ENCODE measurements at regions not wholly inside any gene's neighbourhood (a gene's known extent, or its start where the extent isn't known, plus 50 kb on each side); places are given as distances from the start of the nearest gene placed in this dataset.

DNA sequence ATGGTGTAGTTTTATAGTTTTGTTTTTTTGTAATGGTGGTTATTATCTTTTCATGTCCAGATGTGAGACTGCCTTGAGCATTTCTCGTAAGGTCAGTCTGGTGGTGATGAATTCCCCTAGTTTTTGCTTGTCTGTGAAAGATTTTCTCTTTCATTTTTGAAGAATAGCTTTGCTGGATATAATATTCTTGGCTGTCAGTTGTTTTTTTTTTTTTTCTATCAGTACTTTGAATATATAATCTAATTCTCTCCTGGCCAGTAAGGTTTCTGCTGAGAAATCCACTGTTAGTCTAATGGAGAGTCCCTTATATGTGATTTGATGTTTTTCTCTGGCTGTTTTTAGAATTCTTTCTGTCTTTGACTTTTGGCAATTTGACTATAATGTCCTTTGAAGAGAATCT, 106.9 kb downstream of the CARTPT start:
- no peak for DNase-seq

DNA sequence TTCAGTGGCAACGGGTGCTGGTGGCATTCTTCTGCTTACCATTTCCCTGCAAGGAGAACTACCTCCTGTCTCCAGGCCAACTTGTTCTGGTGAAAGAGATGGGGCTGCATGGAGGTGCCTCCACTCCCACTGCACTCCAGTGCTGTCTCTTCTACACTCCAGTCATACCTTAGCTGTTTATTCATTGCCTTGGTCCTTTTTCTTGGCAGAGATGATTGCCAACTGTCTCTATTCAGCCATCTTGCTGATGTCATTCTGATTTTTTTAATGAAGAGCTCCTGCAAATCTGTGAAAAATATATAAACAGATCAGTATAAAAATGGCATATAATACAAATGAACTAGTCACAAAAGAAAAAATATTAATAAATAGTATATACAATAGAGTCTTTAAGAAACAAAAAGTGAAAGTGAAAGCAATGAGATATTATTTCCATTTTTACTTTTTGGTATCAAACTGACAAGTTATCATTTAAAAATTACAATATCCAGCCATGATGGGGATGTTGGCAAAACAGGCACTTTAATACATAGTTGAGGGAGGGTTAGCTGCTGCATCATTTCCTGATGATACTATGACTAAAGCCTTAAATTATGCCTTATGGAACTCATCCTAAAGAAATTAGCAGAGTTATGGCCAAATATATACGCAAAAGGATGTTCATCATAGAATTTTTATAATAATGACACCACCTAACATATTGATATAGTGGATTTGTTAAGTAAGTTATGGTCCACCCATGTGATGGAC, 109.4 kb downstream of the CARTPT start:
- no peak for DNase-seq

DNA sequence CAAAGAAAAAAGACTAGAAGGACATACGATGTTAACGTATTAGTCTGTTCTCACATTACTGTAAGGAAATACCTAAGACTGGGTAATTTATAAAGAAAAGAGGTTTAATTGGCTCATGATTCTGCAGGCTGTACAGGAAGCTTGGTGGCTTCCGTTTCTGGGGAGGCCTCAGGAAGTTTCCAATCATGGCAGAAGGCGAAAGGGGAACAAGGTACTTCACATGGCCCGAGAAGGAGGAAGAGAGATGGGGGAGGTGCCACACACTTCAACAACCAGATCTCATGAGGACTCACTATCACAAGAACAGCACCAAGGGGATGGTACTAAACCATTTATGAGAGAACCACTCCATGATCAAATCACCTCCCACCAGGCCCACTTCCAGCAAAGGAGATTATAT, 110.1 kb downstream of the CARTPT start:
- no peak for DNase-seq

DNA sequence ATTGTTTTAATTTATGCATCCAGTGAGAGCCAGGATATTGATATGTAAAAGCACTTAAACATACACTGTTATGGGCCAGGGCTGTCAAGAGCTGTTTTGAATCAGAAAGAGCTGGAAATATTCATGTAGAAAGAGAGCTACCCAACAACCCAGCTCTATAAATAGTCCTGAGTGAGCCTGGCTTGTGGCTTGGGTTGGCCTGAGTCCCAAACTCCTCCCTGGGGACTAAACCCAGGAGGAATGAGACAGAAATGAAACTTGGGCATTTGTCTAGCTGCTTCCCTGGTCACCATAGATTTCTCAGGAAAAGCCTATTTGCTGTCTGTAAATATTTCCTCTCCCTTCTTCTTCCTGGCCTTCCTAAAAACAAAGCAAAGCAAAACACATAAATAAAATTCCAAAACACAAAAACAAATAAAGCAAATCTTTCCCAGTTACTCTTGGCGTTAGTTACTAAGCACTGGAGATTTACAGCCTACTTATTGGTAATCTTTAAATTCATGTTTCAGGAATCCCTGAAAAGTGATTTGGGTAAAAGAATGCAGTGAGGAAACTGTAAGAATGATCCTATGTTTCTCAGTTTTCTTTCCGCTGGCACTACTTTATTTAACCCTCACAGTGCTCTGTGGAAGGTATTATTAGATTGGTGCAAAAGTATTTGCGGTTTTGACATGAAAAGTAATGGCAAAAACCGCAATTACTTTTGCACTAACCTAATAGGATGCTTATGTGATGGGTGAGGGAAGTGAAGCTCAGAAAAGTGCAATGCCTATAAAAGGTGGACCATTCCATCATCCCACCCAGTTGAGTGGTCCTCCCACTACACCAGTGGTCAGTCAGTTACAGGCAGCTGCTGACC, 111.8 kb downstream of the CARTPT start:
- DNase-seq: no peak

DNA sequence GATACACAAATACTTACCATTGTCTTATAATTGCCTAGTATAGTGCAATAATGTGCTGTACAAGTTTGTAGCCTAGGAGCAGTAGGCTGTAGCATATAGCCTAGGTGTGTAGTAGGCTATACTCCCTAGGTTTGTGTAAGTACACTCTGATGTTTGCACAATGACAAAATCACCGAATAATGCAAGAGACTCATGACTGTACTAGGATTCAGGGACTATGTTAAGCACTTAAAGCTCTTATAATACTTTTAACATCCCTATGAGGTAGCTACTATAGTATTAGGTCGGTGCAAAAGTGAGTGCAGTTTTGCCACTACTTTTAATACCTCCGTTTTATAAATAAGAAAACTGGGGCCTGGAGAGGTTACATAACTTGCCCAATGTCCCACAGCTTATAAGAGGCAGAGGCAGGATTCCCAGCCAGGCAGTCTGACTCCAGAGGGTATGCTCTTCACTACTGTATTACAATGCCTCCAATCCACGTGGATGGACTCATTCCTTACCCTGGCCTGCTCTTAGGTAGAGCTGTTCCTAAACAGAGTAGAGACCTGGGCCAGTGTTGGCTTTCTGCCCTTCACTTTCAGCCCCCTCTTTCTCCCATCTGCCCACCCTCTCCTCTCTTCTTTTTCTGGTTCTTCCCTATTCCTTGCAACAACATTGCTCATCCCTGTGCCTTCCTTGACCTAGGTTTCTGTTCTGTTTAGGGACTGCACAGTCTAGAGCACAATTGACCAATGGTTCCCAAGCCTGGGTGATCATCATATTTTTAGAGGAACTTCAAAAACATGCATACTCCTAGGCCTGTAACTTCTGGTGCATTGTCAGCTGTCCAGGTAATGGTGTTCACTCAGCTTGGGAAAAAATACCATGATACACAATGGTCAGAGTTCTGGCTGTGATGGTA, 114.0 kb downstream of the CARTPT start:
- DNase-seq: no peak

DNA sequence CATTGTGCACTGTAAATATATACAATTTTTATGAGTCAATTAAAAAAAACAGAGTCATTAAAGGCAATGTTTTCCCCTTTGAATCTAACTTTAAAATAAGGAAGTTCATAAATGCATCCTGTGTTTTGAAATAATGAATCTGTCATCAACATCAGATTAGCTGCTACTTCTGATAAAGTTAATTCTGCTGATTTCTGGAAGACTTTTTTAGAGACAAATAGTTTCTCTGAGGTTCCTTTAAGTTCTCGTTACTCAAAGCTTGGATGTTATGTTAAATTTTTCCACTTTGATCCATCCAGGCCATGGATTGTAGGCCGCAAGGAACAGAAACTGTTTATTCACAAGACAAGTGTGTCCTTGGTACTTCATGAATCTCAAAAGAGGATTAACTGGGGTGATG, 115.5 kb downstream of the CARTPT start:
- no peak for DNase-seq

DNA sequence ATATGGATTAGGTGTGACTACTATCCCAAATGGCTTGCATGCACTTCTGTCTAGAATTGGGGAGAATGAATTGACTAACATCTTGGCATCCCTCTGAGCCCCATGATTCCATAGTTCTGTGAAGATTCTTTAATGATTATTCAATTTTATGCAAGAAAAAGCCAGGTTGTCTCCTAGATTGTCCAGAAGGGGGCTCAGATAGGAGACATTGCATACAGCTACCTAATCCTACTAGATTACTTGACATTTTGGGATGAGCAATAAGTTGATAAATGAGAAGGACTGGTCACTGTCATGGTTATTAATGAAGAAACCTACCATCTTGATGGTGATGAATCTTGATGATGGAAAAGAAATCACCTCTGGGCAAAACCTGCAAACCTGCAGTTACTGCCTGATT, 117.0 kb downstream of the CARTPT start:
- DNase-seq: no peak

DNA sequence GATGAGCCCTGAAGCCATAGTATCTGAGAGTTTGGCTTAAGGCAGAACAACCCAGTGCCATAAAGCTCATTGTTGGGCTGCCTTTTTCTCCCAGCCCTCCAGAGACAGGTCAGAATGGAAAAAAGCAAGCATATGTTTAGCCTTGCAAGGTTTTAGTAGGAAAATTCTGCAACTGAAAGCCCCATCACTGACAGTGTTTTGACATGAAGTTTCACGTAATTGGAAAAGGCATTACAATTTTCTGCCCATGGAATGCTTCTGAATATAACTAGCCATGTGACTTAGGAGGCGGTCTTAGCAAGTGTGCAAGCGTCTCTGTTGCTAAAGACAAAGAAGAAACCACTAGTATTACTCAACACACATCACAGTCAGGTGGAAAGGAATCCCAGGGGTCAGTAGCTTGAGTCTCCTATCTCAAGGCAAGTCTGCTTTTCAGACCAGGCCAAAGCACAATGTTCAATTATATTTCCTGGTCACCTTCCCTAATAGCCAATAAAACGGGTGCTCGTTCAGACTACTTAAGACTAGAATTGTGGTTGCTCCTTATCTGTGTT, 117.6 kb downstream of the CARTPT start:
- no peak for DNase-seq

DNA sequence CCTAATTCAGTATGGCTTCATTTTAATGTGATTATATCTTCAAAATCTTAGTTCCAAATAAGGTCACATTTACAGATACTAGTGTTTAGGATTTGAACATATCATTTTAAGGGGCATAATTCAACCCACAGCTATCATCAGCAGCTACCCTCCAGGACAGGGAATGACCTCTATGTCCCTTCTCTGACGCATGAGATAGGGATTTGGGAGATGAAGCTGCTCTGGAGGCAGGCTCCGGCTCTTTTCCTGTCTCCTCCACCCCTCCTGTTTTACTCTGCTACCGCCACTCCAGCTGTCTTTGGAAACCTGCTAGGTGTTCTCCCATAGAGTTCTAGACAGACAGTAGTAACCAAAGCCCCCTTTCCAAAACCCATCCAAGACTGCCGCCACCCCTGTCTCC, 119.2 kb downstream of the CARTPT start:
- DNase-seq: no peak

DNA sequence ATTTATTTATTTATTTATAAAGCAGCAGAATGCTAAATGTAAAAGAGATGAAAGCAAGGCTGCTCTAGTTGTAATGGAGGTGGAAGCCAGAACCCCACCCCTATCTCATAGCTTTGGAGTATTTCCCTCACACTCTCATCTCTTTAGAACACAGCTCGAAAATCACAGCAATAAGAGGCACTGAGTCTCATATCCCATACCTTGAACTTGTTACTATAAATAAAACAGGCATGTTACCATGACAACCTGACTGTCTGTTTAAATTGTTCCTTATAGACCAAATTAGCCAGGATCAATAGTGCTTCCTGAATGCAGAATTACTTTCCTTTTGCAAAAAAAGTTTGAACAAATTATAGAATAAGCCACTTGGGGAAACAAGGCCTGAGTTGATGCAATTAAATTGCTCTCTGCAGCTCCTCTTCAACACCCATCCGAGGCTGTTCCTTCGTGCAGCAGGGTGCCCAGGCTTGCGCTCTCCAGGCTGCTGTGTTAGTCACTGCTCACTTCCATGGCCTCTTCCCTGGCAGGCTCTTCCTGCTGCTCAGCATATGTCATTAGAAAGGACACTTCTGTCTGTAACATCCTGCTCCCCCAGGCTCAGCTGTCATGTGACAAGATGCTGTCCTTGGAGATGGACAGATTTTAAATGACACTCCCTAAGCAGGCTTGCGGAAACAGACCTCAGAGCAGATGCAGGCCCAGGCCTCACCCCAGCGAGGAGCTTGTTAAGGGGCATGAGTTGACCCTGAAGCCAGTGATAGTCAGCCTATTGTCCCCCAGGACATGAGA, 120.2 kb downstream of the CARTPT start:
- no peak for DNase-seq

DNA sequence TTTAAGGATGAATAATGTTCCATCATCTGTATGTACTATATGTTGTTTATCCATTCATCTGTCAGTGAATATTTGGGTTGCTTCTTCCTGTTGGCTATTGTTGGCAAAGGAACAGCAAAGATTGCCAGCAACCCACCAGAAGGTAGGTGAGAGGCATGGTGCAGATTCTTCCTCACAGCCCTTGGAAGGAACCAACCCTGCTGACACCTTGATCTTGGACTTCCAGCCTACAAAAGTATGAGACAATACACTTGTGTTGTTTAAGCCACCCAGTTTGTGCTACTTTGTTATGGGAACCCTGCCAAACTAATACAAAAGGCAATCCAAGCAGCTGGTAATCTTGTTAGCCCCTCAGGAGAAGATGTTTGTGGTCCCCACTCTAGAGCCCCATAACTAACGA, 122.0 kb downstream of the CARTPT start:
- DNase-seq: no peak

DNA sequence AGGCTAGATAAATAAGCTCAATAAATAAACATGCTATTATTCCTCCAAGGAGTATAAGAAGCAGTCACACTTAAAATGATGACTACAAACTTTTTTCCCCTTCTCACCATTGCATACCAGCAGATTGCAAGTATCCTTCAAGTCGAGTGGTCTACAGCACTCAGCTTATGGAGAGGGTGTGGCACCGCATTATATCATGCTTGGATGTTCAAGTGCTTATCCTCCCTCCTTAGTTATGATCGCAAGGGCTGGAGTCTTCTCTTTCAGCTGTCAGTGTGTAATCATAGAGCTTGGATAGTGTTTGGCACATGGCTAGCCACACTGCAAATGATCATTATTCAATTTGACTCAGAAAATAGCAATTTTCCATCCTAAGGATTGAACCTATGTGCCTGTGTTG, 124.0 kb downstream of the CARTPT start:
- DNase-seq: no peak

DNA sequence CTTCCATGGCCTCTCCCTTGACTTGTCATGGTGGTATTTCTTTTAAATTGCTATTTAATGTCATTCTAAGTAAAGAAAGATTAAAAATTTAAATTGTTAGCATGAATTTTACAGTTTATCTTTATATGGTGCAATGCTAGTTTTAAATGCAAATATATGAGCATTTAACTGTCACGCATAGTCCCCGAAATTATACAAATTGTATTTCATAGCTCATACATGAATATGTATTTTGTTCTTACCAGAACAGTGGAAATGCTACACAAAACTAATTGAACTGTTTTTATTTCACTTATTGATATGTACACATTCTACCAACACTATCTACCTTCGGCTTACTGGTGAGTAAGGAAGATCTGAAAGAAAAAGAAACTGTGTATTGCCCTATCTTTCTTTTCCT, 125.8 kb downstream of the CARTPT start:
- no peak for DNase-seq

DNA sequence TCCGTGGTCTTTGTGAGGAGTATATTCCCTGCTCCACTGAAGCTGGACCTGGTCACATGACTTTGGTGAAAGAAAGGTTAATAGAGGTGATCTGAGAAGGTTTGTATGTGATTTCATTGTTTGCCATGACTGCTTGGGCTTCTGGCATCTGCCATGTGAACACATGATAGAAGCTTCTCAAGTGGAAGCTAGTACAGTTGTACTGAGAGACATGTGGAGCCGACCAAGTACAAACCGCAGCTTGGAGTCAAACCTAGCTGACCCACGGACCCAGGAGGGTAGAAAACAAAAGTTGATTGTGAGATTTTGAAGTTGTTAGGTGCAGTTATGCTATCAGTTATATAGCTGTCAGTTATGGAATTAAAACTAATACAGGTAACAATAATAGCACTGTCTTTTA, 140.4 kb downstream of the CARTPT start:
- no peak for DNase-seq

DNA sequence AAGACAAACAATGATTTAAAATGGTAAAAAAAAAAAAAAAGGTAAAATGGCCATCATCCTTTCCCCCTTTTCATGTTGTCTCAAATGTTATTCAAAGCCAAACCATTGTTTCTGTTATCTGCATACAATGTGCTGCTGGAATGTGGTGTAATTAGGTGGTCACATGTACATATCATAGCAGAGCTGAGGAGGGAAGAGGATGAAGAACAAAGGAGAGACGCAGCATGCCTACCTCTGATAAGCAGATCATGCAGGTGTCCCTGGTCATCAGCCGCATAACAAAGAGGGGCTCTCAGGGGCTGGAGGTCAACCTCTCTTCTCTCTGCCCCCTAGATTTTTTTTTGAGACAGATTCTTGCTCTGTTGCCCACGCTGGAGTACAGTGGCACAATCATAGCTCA, 141.0 kb downstream of the CARTPT start:
- DNase-seq: no peak

DNA sequence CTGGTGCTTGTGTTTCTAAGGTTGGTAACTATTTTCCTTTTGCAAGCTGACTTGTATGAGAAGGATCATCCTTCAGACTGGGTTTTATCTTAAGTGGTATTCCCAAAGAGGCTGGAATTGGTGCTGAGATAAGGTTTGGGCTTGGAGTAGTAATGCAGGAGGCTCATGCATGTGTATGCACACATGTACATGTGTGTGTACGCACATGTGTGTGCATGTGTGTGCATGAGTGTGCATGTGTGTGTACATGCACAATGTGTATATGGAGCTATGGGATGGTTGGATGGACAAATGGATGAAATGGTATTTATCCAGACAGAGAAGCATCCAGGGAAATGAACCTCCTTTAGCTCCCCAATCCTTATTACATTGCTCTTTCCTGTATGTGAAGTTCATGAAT, 142.6 kb downstream of the CARTPT start:
- DNase-seq: no peak

DNA sequence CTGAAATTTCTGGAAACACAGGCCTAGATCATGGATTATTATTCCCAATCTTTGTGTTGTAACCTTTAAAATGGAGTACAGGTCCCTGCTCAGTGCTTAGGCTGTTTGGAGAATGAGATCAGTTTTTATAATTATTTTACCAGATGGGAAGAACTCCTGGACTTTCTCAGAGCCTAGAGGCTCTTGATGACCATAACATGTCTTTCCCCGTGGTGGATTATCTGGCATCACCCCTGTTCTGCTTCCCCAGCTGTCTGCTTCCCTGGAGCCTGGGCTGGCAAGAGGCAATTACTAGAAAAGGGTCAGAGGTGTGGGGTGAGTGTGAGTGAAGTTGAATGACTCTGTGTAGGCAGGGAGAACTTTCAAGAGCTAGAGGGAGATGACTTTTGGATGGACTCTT, 143.0 kb downstream of the CARTPT start:
- DNase-seq: no peak

DNA sequence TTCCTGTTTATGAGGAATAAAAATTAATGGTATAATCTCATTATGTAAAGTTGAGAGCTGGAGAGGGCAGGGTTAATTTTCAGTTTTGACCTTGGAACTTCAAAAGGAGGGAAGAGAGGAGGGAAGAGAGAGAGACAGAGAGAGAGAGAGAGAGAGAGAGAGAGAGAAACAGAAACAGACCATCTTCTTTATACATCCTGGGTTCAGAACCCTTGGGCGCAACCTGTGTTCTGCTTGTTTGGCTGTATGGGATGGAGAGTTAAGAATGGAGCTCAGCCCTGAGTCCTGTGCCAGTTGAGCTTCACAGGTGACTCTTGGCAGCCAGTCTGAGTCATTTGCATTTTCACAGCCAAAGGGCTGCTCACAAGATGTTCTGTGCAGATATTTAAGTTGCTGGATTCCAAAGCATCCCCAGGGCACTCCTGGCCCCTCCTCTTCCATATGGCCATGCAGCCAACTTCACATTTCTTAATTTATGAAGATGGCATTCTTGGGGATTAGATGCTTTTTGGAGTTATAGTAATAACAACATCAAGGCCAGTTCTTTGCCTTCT, 143.5 kb downstream of the CARTPT start:
- DNase-seq: no peak

DNA sequence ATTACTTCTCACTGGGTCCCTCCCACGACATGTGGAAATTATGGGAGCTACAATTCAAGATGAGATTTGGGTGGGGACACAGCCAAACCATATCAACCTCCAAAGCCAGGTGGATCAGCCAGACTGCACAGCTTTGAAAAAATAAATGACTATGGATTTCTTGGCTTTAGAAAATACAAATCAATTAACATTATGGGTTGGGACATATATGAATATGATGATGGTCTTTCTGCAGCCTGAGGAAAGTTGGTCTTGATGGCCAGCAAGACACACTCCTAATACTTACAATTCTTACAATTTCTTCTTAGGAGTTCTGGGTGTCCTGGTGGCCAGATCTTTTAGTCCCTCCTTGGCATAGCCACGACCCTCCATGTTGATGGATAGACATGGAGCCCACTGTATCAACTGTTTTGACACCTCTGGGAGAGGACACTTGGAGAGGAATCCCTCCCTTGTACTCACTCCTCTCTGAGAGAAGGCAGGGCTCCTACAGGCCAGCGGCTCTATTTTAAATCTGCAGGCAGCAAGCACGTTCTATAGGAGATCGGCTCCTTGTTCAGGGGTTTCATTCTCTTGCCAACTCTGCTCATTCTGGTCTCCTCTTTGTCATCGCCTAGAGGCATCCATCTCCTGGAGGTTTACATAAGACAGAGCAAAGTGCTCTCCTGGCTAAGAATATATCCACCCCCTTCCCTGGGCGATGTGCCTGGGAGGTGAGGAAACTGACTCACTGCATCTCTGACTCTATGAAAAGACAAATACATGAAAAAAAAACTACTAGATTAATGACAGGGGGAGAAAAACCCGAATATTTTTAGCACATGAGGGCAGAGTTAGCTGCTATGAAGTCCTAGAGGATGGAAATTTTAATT, 145.9 kb downstream of the CARTPT start:
- no peak for DNase-seq

DNA sequence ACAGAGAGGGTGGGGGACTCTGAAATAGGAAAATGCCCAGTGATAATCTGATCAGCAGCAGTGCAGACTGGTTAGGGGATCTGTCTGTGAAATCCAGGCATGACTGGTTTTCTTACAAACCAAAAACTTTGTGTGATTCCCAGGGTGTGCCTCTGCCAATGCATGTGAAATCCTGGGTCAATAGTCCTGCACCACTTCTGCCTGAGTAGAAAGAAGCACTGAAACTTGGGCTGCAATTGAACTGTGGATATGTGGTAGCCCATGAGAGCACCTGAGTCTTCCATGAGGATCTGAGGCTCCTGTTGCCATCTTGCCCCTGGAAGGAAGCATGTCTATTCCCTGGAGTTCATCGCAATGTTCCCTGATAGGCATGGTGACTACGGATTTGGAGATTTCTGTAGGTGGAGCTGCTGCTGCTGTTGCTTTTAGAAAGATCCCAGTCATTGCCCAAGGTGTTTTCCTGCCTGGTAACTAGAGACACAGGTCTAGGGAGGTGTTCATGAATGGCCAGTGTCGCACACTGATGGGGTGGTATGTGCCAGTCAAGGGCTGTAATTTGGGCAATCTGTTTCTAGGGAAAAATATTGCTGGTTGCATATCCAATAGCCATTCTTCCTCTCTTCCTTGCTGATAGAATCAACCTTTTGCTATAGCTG, 146.7 kb downstream of the CARTPT start:
- no peak for DNase-seq

Data from activated T-cell treated with anti-CD3 and anti-CD28 coated beads, Interleukin-2, amount 50 U/mL, for 48 hours (primary cell).